Choroid plexus epithelial cell (primary cell): ENCODE measurements at regions not wholly inside any gene's neighbourhood (a gene's known extent, or its start where the extent isn't known, plus 50 kb on each side); places are given as distances from the start of the nearest gene placed in this dataset.

Experiments
- DNase-seq: peaks from one replicate; pipeline ENCODE4 v3.0.0-alpha.2; 2010; ENCODE audit warnings: low read depth
- H3K4me3 ChIP-seq: 2 replicates; pipeline ENCODE4 v1.5.1; 2011; ENCODE audit warnings: low read depth, mild to moderate bottlenecking, control low read depth, low read length, moderate library complexity
- CTCF ChIP-seq: conservative IDR thresholded peaks from 2 replicates; pipeline ENCODE4 v1.5.1; 2011; ENCODE audit warnings: low read depth, mild to moderate bottlenecking, control low read depth, inconsistent platforms, low read length, moderate library complexity

- no peak for TF ChIP-seq CTCF
- no peak for DNase-seq
- no peak overlapping the region for H3K4me3 ChIP-seq
Measured at GRCh38 chr5:116685931-116686330, 111.3 kb upstream of the SEMA6A start.

- TF ChIP-seq CTCF, result no peak
- no peak overlapping the region for H3K4me3 ChIP-seq
Measured at GRCh38 chr5:116685069-116685468, 110.4 kb upstream of the SEMA6A start.

GRCh38 chr5:116681334-116682013 lies 106.9 kb upstream of the SEMA6A start:
- no peak overlapping the region for H3K4me3 ChIP-seq
- TF ChIP-seq CTCF, result no peak
- no peak for DNase-seq

More at GRCh38 chr5:116685069-116685468, 110.4 kb upstream of the SEMA6A start:
- DNase-seq, result no peak

- no peak for TF ChIP-seq CTCF
- H3K4me3 ChIP-seq, result no peak overlapping the region
- no peak for DNase-seq
Measured at GRCh38 chr5:116675626-116675910, 100.9 kb upstream of the SEMA6A start.

GRCh38 chr5:116674881-116675625 lies 100.4 kb upstream of the SEMA6A start:
- TF ChIP-seq CTCF, result no peak
- peak; percentile 9 for DNase-seq
- no peak overlapping the region for H3K4me3 ChIP-seq

- DNase-seq, result no peak
- no peak overlapping the region for H3K4me3 ChIP-seq
- no peak for TF ChIP-seq CTCF
Measured at GRCh38 chr5:116673453-116673852, 98.8 kb upstream of the SEMA6A start.

- DNase-seq, result no peak
- H3K4me3 ChIP-seq, result no peak overlapping the region
- no peak for TF ChIP-seq CTCF
Measured at GRCh38 chr5:116672203-116672602, 97.6 kb upstream of the SEMA6A start.
